GM18519 (cell line): ENCODE measurements at regions not wholly inside any gene's neighbourhood (a gene's known extent, or its start where the extent isn't known, plus 50 kb on each side); places are given as distances from the start of the nearest gene placed in this dataset.

Source experiments
- ATAC-seq: cut with Tn5 transposase; IDR thresholded peaks from one replicate; pipeline ENCODE4 v1.9.1; 2021; ENCODE audit warnings: mild to moderate bottlenecking, moderate library complexity; ENCODE audit not compliant: unreplicated experiment, low FRiP score

DNA sequence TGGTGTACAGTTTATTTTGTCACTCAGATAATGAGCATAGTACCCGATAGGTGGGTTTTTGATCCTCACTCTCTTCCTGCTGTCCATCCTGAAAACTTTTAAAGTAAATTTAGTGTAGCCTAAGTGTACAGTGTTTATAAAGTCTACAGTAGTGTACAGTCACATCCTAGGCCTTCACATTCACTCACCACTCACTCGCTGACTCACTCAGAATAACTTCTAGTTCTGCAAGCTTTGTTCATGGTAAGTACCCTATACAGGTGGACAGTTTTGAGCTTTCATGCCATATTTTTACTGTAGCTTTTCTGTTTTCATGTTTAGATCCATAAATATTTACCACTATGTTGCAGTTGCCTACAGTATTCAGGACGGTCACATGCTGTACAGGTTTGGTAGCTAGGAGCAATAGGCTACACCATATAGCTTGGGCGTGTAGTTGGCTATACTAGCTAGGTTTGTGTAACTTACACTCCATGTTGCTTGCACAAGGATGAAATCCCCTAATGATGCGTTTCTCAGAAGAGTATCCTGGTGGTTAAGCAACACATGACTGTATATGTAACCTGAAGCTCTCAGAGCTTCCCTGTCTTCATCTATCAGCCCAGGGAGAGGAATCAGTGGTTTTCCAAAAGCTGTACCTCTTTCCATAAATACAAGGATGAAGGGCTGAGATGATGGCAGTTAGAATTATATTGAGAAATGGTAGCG lies 87.6 kb upstream of the SLC25A26 start:
- ATAC-seq = no peak

DNA sequence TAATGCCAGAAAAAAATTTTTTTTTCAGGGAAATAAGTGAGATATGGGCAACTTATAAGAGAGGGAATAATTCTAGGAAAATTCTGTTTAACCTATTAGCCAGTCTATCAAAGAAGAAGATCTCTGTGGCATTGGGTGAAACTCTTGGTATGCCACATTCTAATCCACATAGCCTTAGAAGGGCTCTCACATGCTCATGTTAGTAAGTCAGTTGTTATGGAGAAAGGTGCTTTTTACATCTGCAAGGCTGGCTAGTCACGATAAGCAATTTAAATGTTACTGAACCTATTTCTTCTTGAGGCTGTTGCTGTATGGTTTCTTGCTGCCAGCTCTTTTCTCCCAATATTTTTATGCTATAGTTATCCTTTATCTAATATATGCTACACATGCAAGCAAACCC lies 89.9 kb upstream of the MAGI1 start:
- no peak for ATAC-seq

GRCh38 chr3:66121318-66121717 lies 82.6 kb upstream of the MAGI1 start:
- ATAC-seq = no peak

- no peak for ATAC-seq
Observed at GRCh38 chr3:66115858-66116654, 77.3 kb upstream of the MAGI1 start.

DNA sequence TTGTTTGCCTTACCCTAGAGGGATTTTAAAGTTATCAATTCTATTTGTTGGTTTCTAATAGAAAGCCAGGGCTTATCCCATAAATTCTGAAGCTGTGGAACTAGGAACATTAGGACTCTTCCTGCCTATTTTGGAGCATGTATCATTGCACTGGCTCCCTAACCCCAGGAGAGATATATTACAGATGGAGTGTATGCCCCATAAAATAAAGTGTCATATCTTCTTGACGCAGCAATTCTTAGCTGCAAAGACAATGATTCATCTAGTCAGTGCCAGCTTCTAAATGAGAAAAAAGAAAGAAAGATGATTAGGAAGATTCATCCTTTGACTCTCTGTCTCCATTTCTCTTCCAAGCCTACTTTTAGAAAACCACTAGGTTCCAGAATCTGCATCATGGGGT lies 74.8 kb upstream of the MAGI1 start:
- ATAC-seq = no peak

GRCh38 chr3:66110840-66111239 lies 72.1 kb upstream of the MAGI1 start:
- no peak for ATAC-seq

DNA sequence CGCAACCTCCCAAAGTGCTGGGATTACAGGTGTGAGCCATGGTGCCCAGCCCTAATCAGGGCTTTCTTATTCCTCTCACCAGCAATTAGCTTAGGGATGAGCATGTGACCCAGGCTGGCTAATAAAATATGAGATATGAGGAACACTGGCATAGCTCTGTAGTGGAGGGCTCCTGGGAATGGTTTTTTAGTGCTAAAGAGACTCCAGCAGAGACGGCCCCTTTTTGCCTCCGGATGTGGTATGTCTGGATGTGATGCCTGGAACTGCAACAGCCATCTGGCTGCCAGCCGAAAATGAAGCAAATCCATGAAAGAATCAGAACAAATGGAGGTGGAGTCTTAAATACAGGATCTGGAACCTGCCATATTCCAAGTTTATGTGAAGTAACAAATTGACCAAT lies 69.1 kb upstream of the MAGI1 start:
- no peak for ATAC-seq

DNA sequence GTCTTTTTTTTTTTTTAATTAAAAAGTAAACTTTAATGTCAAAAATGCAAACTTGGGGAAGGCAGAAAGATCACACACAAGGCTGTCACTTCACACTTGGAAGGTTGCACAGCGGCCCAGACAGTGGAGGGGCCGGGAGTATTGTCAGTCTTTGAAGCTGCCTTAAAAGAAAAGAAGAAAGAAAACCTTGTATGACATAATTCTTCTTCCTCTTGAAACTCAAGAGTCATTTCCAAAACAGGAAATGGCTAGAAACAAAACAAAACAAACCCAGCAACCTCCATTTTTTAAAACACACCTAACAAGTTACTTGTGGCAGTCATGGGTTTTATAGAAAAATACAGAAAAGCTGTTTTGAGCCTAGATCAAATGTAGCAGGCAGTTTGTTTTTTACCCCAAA lies 68.1 kb upstream of the MAGI1 start:
- peak; percentile 65 for ATAC-seq

DNA sequence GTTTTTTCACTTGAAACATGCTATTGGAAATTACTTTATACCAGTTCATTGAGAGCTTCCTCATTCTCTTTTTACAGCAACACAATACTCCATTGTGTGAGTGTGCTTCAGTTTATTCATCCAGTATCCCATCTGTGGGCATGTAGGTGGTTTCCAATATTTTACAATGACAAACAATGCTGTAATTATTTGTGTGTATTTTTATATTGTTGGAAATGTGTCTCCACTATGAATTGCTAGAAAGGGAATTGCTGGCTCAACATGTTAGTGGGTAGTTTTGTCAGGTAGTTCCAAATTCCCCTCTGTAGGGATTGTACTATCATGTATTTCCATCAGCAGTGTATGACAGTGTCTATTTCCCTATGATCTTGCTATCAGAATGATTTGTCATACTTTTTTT lies 65.8 kb upstream of the MAGI1 start:
- no peak for ATAC-seq

- ATAC-seq = no peak
Observed at GRCh38 chr3:66103729-66104128, 65.0 kb upstream of the MAGI1 start.

GRCh38 chr3:66101901-66102300 lies 63.2 kb upstream of the MAGI1 start:
- ATAC-seq = no peak

DNA sequence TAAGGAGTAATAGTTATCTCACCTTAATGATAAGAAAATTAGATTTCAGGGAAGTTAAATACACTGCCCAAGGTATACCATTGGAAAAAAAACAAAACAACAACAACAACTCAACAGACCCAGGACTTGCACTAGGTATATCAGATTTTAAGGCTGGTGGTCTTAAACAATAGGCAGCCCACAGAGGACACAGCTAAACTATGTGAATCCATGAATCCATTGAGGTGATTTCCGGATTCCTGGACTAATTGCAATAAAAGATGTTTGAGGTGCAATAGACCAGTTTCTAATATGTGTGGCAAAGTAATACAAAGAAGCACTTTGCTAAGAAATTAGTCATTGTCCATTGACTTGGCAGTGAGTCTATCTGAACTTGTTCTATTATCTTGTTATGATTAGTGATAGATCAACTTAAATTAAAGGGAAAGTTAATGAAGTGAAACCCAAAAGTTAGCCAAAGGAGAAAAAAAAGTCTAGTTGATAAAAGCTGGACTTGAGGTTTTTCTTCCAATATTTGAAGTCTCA lies 60.9 kb upstream of the MAGI1 start:
- no peak for ATAC-seq

DNA sequence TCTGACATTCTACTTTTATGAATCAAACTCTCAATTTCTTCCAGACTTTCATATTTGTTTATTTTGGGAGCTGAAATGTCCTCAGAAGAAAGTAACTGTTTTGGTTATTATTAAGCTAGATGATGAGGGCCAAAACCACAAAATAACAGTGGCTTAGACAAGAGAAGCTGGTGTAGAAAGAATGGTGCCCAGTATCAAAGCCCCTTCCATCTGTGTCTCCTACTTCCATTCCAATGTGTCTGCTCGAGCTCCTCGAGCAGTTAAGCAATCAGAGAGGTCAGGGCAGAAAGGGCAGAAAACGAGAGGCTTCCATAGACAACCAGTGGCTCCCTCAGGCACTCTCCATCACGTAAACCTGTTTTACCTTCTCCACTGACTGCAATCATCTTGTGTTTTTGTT lies 59.7 kb upstream of the MAGI1 start:
- no peak for ATAC-seq

- no peak for ATAC-seq
Observed at GRCh38 chr3:66097647-66098046, 58.9 kb upstream of the MAGI1 start.

DNA sequence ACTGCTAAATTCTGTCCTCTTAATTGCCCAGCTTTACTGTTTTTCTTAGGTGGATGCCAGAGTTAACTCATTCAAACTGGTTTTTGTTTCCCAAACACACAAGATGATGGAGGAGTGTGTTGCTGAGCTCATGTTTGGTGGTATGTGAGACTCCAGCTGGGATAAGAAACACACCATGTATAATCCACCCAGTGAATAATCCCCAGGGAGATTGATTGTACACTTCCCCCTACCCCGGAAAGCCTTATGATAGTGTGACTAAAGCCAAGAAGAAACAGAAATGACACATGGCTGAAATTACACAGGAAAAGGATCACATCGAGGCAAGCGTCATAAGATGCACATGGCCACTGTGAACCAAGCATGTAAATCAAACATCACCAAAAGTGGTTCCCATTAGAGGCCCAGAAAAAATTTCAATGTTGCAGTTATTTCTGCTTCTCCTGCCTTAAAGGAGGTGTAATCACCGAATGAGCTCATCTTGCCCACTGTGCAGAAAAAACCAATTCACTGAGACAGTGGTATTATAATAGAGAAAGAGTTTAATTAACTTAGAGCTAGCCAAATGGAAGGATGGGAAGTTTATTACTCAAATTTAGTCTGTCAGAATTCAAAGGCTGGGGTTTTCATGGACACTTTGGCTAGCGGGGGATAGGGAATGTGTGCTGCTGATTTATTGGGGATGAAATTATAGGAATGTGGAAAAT lies 56.7 kb upstream of the MAGI1 start:
- ATAC-seq = no peak

- ATAC-seq = peak; percentile 74
Observed at GRCh38 chr3:66093981-66094380, 55.3 kb upstream of the MAGI1 start.

DNA sequence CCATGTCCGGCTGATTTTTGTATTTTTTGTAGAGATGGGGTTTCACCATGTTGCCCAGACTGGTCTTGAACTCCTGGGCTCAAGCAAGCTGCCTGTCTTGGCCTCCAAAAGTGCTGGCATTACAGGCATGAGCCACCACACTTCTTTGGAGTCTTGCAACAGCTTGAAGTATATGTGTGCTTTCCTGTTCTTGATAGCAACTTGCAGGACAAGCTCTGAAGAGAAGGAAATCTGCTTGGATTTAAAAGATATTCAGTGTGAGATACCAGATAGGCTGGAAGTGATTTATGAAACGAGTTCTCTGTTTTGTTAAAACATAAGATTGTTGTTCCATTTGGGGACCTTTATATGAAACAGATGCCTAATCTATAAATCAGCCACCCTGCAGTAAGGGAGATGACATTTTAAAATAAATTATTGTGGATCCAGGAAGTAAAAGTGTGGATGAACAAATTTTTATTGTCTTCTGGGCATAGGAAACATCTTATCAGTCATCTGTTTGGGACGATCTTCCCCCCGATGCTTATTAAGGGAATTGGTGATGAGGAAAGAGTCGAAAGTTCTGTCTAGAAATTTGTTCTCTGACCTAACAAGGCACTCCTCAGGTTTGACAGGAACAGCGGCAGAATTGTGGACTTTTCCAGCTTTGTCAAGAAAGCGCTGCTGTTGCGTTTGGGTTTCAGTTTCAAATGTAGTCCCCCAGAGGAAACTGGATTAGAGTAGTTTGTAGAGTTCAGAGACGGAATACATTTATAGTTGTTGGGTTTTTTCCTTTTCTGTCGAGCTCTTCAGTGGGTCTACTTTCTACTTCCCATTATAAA lies 53.7 kb upstream of the MAGI1 start:
- ATAC-seq = no peak
